H1 (cell line): ENCODE measurements at regions not wholly inside any gene's neighbourhood (a gene's known extent, or its start where the extent isn't known, plus 50 kb on each side); places are given as distances from the start of the nearest gene placed in this dataset.

Experiments
- CEBPB ChIP-seq: IDR thresholded peaks from 2 replicates; pipeline ENCODE4 v1.6.1; 2012; ENCODE audit warnings: low read depth, low read length
- CTBP2 ChIP-seq: IDR thresholded peaks from 2 replicates; pipeline ENCODE4 v1.7.0; 2011; ENCODE audit warnings: borderline replicate concordance, mild to moderate bottlenecking, moderate library complexity, mixed read lengths, low read length; ENCODE audit not compliant: insufficient read depth, insufficient read length
- JUND ChIP-seq: IDR thresholded peaks from 2 replicates; pipeline ENCODE4 v1.6.1; 2011; ENCODE audit warnings: mild to moderate bottlenecking, improper control_type of control experiment, low read length
- TF ChIP-seq, protein P1 (sequence below): IDR thresholded peaks from 2 replicates; pipeline ENCODE4 v1.6.1; 2012; ENCODE audit warnings: low read length, inconsistent platforms
- TF ChIP-seq, protein P2 (sequence below), 3 experiments: IDR thresholded peaks; 1 replicate in 2 of 3; 2 replicates in 1 of 3; pipeline versions ENCODE4 v1.5.1 to v1.6.1; 2011; ENCODE audit warnings: low read length in 3 of 3, mild to moderate bottlenecking in 3 of 3, inconsistent platforms in 2 of 3, low read depth in 1 of 3, moderate library complexity in 1 of 3; ENCODE audit not compliant: insufficient read depth in 1 of 3; ENCODE audit errors: control extremely low read depth in 1 of 3

DNA sequence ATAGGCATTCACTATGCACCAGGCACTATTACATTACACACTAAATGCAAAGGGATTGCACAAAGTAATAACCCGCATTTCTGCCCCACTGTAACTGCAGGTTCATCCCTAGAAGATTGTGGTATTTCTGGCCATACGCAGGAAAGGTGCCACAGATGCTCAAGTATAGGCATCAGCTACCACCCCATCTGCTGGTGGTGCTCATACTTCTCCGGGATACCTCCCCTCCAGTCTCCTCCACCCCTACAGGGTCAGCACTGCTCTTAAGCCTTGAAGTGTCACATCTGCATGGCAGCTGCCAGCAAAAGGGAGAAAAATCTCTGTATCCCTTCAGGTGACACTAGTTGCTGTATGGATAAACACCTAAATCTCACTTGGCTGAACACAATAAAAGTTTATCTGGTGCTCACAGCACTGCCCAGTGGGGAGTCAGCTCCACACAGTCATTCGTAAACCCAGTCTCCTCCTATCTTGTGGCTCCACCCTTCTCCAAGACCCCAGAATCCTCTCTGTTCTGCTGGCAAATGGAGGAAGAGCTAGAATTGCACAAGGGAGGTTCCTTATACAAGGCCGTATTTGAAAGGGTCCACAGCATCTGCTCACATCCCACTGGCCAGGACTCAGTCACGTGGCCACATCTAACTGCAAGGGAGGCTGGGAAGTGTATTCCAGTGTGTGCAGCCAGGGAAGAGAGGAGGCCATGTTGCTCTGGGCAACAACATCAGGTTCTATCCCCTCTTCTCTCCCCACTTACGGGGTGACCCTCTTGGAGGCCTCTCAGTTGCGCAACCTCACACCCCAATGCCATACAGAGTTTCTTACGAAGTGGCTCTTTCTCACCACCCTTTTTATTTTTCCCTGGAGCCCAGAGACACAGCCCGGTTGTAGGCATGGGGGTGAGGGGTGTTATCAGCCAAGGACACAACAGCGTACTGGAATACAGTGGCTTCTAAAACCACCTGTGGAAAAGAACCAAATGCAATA lies 114.7 kb downstream of the BUD13 start (continued):
- TF ChIP-seq, protein P1, sequence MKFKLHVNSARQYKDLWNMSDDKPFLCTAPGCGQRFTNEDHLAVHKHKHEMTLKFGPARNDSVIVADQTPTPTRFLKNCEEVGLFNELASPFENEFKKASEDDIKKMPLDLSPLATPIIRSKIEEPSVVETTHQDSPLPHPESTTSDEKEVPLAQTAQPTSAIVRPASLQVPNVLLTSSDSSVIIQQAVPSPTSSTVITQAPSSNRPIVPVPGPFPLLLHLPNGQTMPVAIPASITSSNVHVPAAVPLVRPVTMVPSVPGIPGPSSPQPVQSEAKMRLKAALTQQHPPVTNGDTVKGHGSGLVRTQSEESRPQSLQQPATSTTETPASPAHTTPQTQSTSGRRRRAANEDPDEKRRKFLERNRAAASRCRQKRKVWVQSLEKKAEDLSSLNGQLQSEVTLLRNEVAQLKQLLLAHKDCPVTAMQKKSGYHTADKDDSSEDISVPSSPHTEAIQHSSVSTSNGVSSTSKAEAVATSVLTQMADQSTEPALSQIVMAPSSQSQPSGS = no peak
- TF ChIP-seq, protein P2, sequence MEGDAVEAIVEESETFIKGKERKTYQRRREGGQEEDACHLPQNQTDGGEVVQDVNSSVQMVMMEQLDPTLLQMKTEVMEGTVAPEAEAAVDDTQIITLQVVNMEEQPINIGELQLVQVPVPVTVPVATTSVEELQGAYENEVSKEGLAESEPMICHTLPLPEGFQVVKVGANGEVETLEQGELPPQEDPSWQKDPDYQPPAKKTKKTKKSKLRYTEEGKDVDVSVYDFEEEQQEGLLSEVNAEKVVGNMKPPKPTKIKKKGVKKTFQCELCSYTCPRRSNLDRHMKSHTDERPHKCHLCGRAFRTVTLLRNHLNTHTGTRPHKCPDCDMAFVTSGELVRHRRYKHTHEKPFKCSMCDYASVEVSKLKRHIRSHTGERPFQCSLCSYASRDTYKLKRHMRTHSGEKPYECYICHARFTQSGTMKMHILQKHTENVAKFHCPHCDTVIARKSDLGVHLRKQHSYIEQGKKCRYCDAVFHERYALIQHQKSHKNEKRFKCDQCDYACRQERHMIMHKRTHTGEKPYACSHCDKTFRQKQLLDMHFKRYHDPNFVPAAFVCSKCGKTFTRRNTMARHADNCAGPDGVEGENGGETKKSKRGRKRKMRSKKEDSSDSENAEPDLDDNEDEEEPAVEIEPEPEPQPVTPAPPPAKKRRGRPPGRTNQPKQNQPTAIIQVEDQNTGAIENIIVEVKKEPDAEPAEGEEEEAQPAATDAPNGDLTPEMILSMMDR (IDR thresholded peaks at IDR 0.05; ENCODE audit: control extremely low read depth in 1 of 3, insufficient read depth in 1 of 3, low read depth in 1 of 3, low read length in 3 of 3) = peak; percentile 7 to 40 (median 23); a peak in 3 of 4 replicates
- TF ChIP-seq CTBP2 (no peak), CEBPB (peak; percentile 79), JUND (no peak)
